Stimulated activated CD8-positive, alpha-beta memory T cell treated with anti-CD3 and anti-CD28 coated beads, Interleukin-12 subunit alpha, Interleukin-12 subunit beta, amount 100 ng/mL, for 24 hours (primary cell): ENCODE measurements at regions not wholly inside any gene's neighbourhood (a gene's known extent, or its start where the extent isn't known, plus 50 kb on each side); places are given as distances from the start of the nearest gene placed in this dataset.

Source experiments
- DNase-seq: peaks from one replicate; pipeline ENCODE4 v3.0.0-alpha.2; 2020; ENCODE audit errors: extremely low read depth

DNA sequence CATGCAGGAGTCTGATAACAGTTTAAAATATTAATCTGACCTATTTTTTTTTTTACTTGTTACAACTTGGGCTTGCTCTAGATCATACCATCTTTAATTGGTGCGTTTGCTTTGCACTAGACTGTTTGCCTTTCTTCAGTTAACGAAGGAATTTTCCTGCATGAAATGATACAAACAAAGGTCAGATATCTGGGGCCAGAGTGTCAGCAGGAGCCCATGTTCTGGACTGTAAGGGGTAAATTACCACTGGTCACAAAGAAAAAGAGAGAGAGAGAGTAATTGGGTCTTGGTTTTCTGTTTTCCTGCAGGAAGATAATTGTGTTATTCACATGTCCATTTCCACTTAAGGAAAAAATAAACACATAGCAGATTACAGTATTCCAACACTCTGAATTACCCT is 399.4 kb upstream of the MARCKS start:
- no peak for DNase-seq

DNA sequence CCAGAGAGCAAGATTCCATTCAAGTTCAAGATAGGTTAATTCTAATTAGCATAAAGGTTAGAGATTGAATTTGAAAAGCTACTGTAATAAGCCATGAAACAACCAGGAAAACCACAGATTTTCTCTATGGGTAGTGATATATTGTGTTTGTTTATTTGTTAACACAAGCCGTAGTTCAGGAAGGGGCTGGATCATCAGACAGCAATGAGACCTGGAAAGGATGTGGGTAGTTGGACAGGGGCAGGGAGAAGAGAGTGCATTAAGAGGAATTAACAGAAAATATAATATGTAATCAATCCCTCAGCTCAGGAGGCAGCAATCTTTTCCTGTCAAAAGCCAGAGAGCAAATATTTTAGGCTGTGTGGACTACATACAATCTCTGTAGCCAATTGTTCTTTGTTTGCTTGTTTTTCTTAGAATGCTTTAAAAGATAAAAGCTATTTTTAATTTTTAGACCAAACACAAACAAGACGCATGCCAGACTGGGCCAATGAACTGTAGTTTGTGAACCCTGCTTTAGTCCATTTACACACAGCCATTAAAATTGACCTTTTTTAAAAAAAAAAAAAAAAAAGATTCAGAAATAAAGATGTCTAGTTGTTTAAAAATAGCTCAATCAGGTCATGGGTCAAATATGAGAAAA is 398.7 kb upstream of the MARCKS start:
- no peak for DNase-seq

GRCh38 chr6:113461153-113461932 is 395.8 kb upstream of the MARCKS start:
- no peak for DNase-seq

DNA sequence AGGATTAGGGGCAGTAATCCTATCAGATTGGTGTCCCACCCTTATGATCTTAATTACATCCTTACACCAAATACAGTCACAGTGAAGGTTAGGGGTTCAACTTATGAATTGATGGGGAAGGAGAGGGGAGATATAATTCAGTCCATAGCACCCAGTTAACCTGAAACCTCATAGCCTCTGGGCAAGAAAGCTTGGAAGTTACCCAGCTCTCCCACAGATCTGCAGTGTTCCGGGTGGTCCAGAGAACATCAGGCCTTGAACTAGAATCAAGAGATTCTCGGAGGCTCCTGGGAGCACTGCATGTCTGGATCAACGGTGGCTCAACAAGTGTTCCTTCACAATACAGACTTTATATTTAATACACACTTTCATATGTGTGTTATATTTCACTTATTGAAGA is 392.6 kb upstream of the MARCKS start:
- no peak for DNase-seq

GRCh38 chr6:113464960-113465359 is 392.2 kb upstream of the MARCKS start:
- no peak for DNase-seq

DNA sequence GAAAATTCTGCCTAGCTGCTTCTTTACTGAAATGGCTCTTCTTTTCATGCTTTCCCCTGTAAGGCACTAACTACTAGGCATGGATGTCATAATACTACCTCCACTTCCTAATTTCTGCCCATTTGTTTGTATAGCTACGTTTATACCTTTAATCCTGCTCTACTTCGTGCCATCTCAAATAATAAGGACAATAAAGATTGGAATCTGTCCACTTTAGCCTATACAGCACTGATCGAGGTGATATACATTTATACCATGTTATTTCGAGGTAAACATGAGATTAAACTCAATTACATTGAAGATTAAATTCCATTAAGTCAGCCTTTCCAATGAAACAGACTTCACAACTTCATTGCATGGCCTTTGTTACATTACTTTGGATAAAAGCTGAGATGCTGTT is 390.6 kb upstream of the MARCKS start:
- no peak for DNase-seq

- no peak for DNase-seq
Observed at GRCh38 chr6:113475392-113475791, 381.8 kb upstream of the MARCKS start.

- DNase-seq, result no peak
Observed at GRCh38 chr6:113476937-113477839, 380.0 kb upstream of the MARCKS start.

GRCh38 chr6:113480616-113481015 is 376.5 kb upstream of the MARCKS start:
- no peak for DNase-seq

- no peak for DNase-seq
Observed at GRCh38 chr6:113481458-113481857, 375.7 kb upstream of the MARCKS start.

DNA sequence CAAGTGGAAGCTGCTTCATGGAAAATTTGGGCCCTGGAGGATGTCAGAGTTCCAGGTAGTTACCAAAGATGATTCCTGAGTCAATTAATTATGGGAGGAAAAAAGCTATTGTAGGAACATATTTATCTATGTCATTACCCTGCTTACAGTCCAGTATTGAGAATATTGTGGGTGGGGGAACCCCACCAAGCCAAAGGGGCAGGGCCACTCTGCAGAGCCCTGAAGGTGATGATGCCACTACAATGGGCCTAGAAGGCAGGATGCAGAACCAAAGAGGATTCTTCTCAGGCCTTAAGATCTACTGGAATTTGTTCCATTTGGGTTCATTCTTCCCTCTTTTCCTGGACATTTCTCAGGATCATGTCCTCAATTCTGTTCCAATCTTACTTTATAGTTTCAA is 375.2 kb upstream of the MARCKS start:
- no peak for DNase-seq

- DNase-seq, result no peak
Observed at GRCh38 chr6:113482771-113483170, 374.4 kb upstream of the MARCKS start.

- no peak for DNase-seq
Observed at GRCh38 chr6:113486199-113486598, 370.9 kb upstream of the MARCKS start.

DNA sequence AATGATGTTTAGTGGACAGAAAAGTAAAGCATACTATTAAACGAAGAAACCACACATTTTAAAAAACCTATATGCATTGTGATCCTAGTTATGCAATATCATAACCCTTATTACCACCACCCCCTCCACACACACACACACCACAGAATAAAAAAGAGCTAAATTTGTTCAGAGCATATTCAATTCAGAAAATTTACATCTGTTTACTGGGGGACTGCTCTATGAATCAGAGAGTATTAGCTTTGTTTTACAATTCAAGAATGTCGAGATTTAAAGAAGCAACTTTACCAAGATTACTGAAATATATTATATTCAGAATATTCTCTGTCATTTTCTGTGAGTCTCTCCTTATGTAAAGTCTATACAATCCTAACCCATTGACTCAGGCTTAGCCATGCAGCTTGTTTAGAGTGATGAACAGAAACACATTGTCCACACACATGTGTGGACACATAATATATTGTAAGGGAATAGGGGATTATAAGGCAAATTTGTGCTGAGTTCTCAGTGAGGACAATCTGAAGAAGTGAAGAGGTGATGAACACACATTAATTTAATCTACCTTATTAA is 369.6 kb upstream of the MARCKS start:
- no peak for DNase-seq

DNA sequence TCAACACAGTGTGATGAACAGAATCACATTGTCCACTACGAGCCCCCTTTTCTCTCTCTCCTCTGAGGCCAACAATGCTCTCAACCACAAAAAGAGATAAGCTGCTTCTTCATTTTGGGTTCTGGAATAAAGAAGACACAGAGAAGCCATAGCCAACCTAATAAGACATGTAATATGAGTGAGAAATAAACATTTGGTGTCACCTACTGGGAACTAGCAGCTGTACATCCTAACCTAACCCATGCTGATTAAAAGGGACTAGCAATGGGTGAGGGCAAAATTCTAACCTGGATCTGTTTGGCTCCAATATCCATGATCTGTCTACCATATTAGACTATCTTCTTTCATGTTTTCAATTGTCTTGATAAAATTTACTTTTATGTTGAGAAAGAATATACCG is 369.1 kb upstream of the MARCKS start:
- DNase-seq, result no peak

DNA sequence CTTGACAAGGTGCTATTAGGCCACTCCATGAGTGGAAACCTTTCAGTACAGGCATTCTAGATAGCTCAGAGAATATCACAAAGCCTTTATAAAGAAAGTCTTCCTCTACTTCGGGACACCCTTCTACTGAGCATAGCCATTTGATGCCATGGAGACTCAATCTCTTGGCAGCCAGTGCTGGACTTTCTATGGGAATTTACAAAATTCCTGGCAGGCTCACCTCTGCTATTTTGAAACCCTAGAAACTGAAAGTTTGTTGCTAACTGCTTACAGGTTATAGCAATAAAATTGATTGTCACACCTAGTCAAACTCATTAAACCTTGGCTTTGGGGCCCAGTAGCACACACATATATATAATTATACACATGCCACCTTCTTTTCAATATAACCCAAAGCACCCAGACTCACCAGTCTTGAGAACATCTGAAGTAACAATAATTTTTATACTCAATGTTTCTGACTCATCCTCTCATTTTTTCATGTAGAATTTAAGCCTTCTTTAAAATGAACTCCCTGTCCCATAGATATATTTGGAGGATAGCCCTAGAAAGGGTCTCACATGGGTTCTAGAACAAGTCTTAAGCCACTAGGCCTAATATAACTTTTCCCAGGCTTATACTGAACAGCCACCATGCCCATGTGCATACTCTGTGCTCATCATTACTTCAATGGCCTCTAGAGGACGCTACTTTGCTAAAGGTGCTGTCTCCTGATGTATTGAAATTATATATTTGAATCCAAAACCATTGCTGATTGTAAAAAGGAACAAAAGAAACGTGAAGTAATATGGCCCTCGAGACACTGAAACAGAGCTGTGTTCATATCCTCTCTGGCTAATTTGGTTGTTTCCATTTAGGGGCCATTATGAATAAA is 368.1 kb upstream of the MARCKS start:
- DNase-seq, result no peak

- DNase-seq, result no peak
Observed at GRCh38 chr6:113489952-113490746, 367.0 kb upstream of the MARCKS start.

DNA sequence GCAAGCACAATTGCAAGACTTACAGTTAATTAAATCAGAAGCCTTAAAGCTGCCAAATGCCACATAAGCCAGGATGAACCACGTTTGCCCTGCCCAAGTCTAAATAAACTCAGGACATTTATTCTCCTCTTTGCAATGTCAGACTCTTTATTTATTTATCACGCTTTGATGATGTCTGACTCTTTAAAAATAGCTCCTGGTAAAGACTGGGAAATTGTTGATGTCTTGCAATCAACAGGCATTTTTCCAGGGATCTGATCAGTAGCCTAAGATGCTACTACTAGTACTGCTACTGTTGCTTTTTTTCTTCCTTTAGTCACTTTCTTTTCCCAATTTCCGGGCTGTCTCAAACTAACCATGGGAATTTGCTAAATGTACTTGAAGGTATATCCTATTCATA is 365.8 kb upstream of the MARCKS start:
- DNase-seq, result no peak

DNA sequence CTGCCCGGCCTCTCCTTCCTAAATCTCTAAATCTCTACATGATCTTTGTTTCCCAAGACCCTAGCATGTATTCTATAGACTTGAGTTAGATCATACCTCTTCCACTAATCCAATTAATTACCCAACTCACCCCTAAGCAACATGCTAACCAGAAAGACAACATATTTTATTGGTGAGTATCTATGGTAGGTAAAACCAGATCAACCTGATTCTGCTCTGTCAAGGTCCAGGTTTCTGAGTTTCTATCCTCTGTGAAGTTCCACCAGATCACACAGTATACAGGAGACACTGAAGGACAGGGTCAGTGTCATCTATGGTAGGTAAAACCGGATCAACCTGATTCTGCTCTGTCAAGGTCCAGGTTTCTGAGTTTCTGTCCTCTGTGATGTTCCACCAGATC is 363.2 kb upstream of the MARCKS start:
- DNase-seq, result no peak

GRCh38 chr6:113495521-113495920 is 361.6 kb upstream of the MARCKS start:
- DNase-seq, result no peak
